ENCODE measurements at regions not wholly inside any gene's neighbourhood (a gene's known extent, or its start where the extent isn't known, plus 50 kb on each side); places are given as distances from the start of the nearest gene placed in this dataset.

DNA sequence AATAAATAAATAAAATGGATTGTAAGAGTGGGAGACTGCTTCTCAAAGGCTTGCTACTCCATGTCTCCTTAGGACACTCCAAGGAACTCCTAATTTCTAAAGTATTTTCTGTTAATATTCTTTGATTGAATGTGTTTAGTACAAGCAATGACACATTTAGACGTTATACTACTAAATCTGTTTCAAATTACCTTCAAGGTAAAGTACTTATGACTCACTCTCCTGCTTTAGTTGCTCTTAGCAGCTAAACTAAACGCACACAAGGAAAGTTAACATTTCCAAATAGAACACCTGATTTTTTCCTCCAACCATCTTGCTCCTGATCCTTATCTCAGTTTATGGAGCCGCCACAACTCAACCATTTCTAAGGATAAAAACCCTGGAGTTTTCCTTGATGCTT is 969.8 kb upstream of the ADGRL4 start:
- no peak overlapping the region for H3K4me3 ChIP-seq (replicated peaks; ENCODE audit: insufficient read depth, low read length)
- TF ChIP-seq SPI1 (IDR thresholded peaks at IDR 0.05; ENCODE audit: borderline replicate concordance, low read depth) = no peak
- no peak for TF ChIP-seq POLR2AphosphoS5 (IDR thresholded peaks at IDR 0.05; ENCODE audit: low read depth)
- TF ChIP-seq REST (IDR thresholded peaks at IDR 0.05; ENCODE audit: insufficient replicate concordance, low read depth) = no peak
- TF ChIP-seq CTCF (IDR thresholded peaks at IDR 0.05; ENCODE audit: insufficient read depth, low read length) = no peak
- no peak for TF ChIP-seq GABPA (IDR thresholded peaks at IDR 0.05; ENCODE audit: low read depth)
- no peak overlapping the region for H3K27ac ChIP-seq (replicated peaks)
- H3K27me3 ChIP-seq (ENCODE audit: insufficient read depth, poor library complexity, severe bottlenecking) = no peaks in the 10 kb centered on the region
- no peak for DNase-seq (ENCODE audit: low read depth in 1 of 2, low spot score in 1 of 2)

DNA sequence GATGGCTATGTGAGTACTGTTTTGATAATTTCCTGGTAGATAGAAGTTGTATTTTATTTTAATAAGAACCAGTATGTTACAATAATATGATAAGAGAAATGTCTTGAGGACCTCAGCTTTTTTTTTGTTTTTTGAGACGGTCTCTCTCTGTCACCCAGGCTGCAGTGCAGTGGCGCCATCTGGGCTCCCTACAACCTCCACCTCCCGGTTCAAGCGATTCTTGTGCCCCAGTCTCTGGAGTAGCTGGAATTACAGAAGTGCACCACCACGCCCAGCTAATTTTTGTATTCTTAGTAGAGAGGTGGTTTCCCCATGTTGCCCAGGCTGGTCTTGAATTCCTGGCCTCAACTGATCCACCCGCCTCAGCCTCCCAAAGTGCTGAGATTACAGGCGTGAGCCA is 968.1 kb upstream of the ADGRL4 start:
- H3K4me3 ChIP-seq (replicated peaks; ENCODE audit: insufficient read depth, low read length) = no peak overlapping the region
- H3K27me3 ChIP-seq (ENCODE audit: insufficient read depth, poor library complexity, severe bottlenecking) = no peaks in the 10 kb centered on the region
- TF ChIP-seq CTCF (IDR thresholded peaks at IDR 0.05; ENCODE audit: insufficient read depth, low read length) (no peak), GABPA (IDR thresholded peaks at IDR 0.05; ENCODE audit: low read depth) (no peak), REST (IDR thresholded peaks at IDR 0.05; ENCODE audit: insufficient replicate concordance, low read depth) (no peak), SPI1 (IDR thresholded peaks at IDR 0.05; ENCODE audit: borderline replicate concordance, low read depth) (no peak), POLR2AphosphoS5 (IDR thresholded peaks at IDR 0.05; ENCODE audit: low read depth) (no peak)
- no peak for DNase-seq (ENCODE audit: low read depth in 1 of 2, low spot score in 1 of 2)
- no peak overlapping the region for H3K27ac ChIP-seq (replicated peaks)

GRCh38 chr1:79969886-79970285 is 963.4 kb upstream of the ADGRL4 start:
- DNase-seq (ENCODE audit: low read depth in 1 of 2, low spot score in 1 of 2) = no peak
- Histone ChIP-seq H3K27me3 (ENCODE audit: insufficient read depth, poor library complexity, severe bottlenecking) (no peaks in the 10 kb centered on the region), H3K4me3 (replicated peaks; ENCODE audit: insufficient read depth, low read length) (no peak overlapping the region), H3K27ac (replicated peaks) (no peak overlapping the region)
- TF ChIP-seq SPI1 (IDR thresholded peaks at IDR 0.05; ENCODE audit: borderline replicate concordance, low read depth) (no peak), CTCF (IDR thresholded peaks at IDR 0.05; ENCODE audit: insufficient read depth, low read length) (no peak), GABPA (IDR thresholded peaks at IDR 0.05; ENCODE audit: low read depth) (no peak), REST (IDR thresholded peaks at IDR 0.05; ENCODE audit: insufficient replicate concordance, low read depth) (no peak), POLR2AphosphoS5 (IDR thresholded peaks at IDR 0.05; ENCODE audit: low read depth) (no peak)
